ENCODE measurements at regions not wholly inside any gene's neighbourhood (a gene's known extent, or its start where the extent isn't known, plus 50 kb on each side); places are given as distances from the start of the nearest gene placed in this dataset.
A peak's percentile ranks its signal among the peaks of the same experiment; 100 is the strongest.

GRCh38 chr2:236499691-236500578 is 69.7 kb upstream of the ACKR3 start:
- DNase-seq (ENCODE audit: low read depth) = no peak

DNA sequence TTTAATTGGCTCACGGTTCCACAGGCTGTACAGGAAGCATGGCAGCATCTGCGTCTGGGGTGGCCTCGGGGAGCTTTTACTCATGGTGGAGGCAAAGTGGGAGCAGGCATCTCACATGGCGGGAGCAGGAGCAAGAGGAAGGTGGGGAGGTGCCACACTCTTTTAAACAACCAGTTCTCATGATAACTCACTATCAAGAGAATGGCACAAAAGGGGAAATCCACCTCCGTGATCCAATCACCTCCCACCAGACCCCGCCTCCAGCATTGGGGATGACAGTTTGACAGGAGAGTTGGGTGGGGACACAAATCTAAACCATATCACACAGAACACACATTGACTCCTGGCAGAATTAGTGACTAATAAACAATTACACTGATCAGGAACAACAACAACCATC is 68.6 kb upstream of the ACKR3 start:
- DNase-seq (ENCODE audit: low read depth) = no peak

GRCh38 chr2:236501531-236501930 is 68.1 kb upstream of the ACKR3 start:
- no peak for DNase-seq (ENCODE audit: low read depth)

- DNase-seq (ENCODE audit: low read depth) = no peak
Measured at GRCh38 chr2:236503100-236503499, 66.5 kb upstream of the ACKR3 start.

DNA sequence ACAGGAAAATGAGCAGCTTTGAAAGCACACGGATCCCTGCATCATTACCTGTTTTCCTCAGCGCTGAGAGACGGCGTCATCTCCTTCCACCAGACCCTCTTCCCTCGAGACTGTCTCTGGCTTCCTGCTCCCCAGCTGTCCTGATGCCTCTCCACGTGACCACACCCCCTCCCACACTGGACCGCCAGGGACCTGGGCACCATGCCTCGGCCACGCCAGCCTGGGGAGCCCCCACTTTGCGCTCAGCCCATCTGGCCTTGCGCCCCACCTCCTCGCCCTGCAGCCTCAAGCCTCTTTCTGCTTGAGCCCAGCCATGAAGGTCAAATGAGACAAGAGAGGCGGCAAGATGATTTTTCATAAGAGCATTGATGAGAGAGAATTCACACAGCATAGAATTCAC is 66.0 kb upstream of the ACKR3 start:
- DNase-seq (ENCODE audit: low read depth) = no peak

- no peak for DNase-seq (ENCODE audit: low read depth)
Measured at GRCh38 chr2:236505041-236505440, 64.6 kb upstream of the ACKR3 start.

- no peak for DNase-seq (ENCODE audit: low read depth)
Measured at GRCh38 chr2:236505648-236506047, 64.0 kb upstream of the ACKR3 start.

- DNase-seq (ENCODE audit: low read depth) = peak; percentile 25
Measured at GRCh38 chr2:236507393-236508085, 62.1 kb upstream of the ACKR3 start.

GRCh38 chr2:236508466-236508865 is 61.2 kb upstream of the ACKR3 start:
- DNase-seq (ENCODE audit: low read depth) = no peak

- DNase-seq (ENCODE audit: low read depth) = no peak
Measured at GRCh38 chr2:236510034-236510433, 59.6 kb upstream of the ACKR3 start.

GRCh38 chr2:236511266-236511665 is 58.4 kb upstream of the ACKR3 start:
- DNase-seq (ENCODE audit: low read depth) = no peak

- DNase-seq (ENCODE audit: low read depth) = no peak
Measured at GRCh38 chr2:236512267-236512666, 57.4 kb upstream of the ACKR3 start.

DNA sequence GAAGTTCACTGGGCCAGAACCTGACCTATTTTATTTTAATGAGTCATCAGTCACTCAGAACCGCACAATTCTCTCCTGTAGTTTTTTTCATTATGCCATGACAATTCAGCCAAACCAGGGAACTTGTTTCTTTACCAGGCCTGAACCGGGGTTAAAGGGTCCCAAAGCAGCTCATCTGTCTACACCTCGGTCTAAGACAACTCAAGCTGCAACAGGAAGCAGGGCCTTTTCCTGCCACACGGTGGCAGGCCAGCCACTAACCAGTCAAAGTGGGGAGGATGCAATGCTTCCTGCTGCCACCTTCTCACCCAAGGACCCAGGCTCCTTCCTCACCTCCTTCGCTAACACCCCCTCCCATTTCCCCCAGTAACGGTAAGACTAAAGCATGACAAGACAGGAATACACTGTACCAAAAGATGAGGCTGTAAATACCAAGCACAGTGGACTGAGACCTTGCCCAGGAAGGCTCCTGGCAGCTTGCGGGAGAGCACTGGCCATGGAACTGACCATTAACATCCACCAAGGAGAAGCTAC is 56.7 kb upstream of the ACKR3 start:
- DNase-seq (ENCODE audit: low read depth) = peak; percentile 23

GRCh38 chr2:236513956-236514355 is 55.7 kb upstream of the ACKR3 start:
- no peak for DNase-seq (ENCODE audit: low read depth)

- no peak for DNase-seq (ENCODE audit: low read depth)
Measured at GRCh38 chr2:236516708-236517107, 52.9 kb upstream of the ACKR3 start.

DNA sequence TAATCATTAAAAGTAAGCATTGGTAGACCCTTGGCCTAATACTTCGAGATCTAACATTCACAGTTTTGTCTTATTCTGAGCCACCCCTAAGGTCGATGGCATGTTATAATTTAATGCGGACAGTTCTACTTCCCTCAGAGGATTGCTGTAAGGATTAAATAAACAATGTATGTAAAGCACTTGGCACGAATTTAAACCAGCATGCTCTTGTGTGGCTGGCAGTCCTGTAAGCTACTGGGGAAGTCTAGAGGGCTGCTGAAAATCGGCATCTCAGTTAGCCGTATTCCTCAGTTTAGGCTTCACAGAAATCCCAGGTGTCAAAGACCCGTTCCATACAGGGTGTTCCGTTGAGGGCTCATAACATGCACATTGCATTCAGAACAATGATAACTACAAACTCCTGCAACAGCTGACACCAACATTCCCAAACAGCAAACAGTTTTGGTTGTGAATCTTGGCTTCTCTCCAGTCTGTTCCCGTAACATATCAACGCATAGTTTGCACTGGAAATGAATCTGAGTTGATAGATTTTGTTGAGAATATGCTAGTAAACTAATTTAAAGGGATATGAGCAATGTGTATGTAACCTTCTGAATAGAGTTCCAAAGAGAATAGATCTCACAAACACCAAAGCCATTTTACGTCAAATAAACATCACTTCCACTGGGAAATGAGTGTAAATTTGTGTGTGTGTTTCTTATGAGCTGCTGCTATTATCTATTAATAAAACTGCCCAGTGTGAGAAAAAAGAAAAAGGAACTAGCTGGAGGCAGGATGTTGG is 52.2 kb upstream of the ACKR3 start:
- no peak for DNase-seq (ENCODE audit: low read depth)

Measured in stimulated activated CD8-positive, alpha-beta memory T cell treated with anti-CD3 and anti-CD28 coated beads, Interleukin-7, amount 100 ng/mL, for 24 hours (primary cell).